ENCODE measurements at regions not wholly inside any gene's neighbourhood (a gene's known extent, or its start where the extent isn't known, plus 50 kb on each side); places are given as distances from the start of the nearest gene placed in this dataset.

GRCh38 chr2:11944311-11944710 lies 197.9 kb downstream of the LPIN1 start:
- no peaks in the 10 kb centered on the region for H3K9me3 ChIP-seq (ENCODE audit: low read length)
- no TSS peak for BruUV-seq (replicated peaks)
- POLR2A ChIA-PET, result interaction anchor here (1.0 to 2.8 kb wide), 3 partner anchors 11 to 24 kb away, joined by 3 to 6 read pairs (median 6); no protein-coding TSS in a partner anchor
- peak overlapping the region; percentile 25 for H3K4me2 ChIP-seq (ENCODE audit: low read length)
- peak overlapping the region; percentile 54 for H2AFZ ChIP-seq (ENCODE audit: low read length)
- intact Hi-C loops (cut with micrococcal nuclease; ENCODE audit: unreplicated experiment), result no loop called here
- H3K36me3 ChIP-seq (ENCODE audit: insufficient read depth, low read length), result no peaks in the 10 kb centered on the region
- no peaks in the 10 kb centered on the region for H4K20me1 ChIP-seq (ENCODE audit: insufficient read depth, low read length)
- H3K79me2 ChIP-seq (ENCODE audit: insufficient read depth, low read depth, low read length), result no peaks in the 10 kb centered on the region
- DNase-seq (ENCODE audit: low spot score), result peak; percentile 54
- CTCF ChIA-PET (ENCODE audit: unreplicated experiment), result no interaction called here
- no peaks in the 10 kb centered on the region for H3K9me2 ChIP-seq (ENCODE audit: insufficient read depth, low read length)
- TF ChIP-seq CTCF (conservative IDR thresholded peaks at IDR 0.05; ENCODE audit: low read length) (no peak), EZH2phosphoT487 (IDR thresholded peaks at IDR 0.05; ENCODE audit: borderline replicate concordance, low read depth, low read length) (no peak)
- H3K4me1 ChIP-seq (ENCODE audit: insufficient read depth, low read length, poor library complexity, severe bottlenecking), result peaks cover 25% of the 10 kb centered on the region
- H3K27ac ChIP-seq (ENCODE audit: low read depth, low read length, poor library complexity, severe bottlenecking), result peak overlapping the region; percentile 27
- H3K4me3 ChIP-seq (ENCODE audit: low read depth, low read length, poor library complexity, severe bottlenecking), result no peak overlapping the region

GRCh38 chr2:11945139-11946126 lies 199.0 kb downstream of the LPIN1 start:
- Histone ChIP-seq H3K27ac (ENCODE audit: low read depth, low read length, poor library complexity, severe bottlenecking) (peak overlapping the region; percentile 27), H3K4me3 (ENCODE audit: low read depth, low read length, poor library complexity, severe bottlenecking) (no peak overlapping the region), H3K4me2 (ENCODE audit: low read length) (peak overlapping the region; percentile 25), H3K4me1 (ENCODE audit: insufficient read depth, low read length, poor library complexity, severe bottlenecking) (peaks cover 36% of the 10 kb centered on the region), H3K9me2 (ENCODE audit: insufficient read depth, low read length) (no peaks in the 10 kb centered on the region), H3K36me3 (ENCODE audit: insufficient read depth, low read length) (no peaks in the 10 kb centered on the region), H3K79me2 (ENCODE audit: insufficient read depth, low read depth, low read length) (no peaks in the 10 kb centered on the region), H4K20me1 (ENCODE audit: insufficient read depth, low read length) (no peaks in the 10 kb centered on the region), H2AFZ (ENCODE audit: low read length) (peak overlapping the region; percentile 54; the same call in 1 of the 2 replicates), H3K9me3 (ENCODE audit: low read length) (no peaks in the 10 kb centered on the region; the same call in 1 of the 2 replicates)
- intact Hi-C loops (cut with micrococcal nuclease; ENCODE audit: unreplicated experiment), result no loop called here
- no TSS peak for BruUV-seq (replicated peaks)
- TF ChIP-seq EZH2phosphoT487 (IDR thresholded peaks at IDR 0.05; ENCODE audit: borderline replicate concordance, low read depth, low read length) (no peak), CTCF (conservative IDR thresholded peaks at IDR 0.05; ENCODE audit: low read length) (no peak)
- DNase-seq (ENCODE audit: low spot score), result peak; percentile 33
- ChIA-PET POLR2A (interaction anchor here (0.6 to 1.4 kb wide), 3 partner anchors 14 to 105 kb away, joined by 3 to 6 read pairs (median 3); no protein-coding TSS in a partner anchor), CTCF (ENCODE audit: unreplicated experiment) (no interaction called here)

GRCh38 chr2:11947956-11948355 lies 201.5 kb downstream of the LPIN1 start:
- no peak overlapping the region for H3K4me3 ChIP-seq (ENCODE audit: low read depth, low read length, poor library complexity, severe bottlenecking)
- no peak for TF ChIP-seq EZH2phosphoT487 (IDR thresholded peaks at IDR 0.05; ENCODE audit: borderline replicate concordance, low read depth, low read length)
- TF ChIP-seq CTCF (conservative IDR thresholded peaks at IDR 0.05; ENCODE audit: low read length), result no peak
- H4K20me1 ChIP-seq (ENCODE audit: insufficient read depth, low read length), result no peaks in the 10 kb centered on the region
- no peaks in the 10 kb centered on the region for H3K36me3 ChIP-seq (ENCODE audit: insufficient read depth, low read length)
- intact Hi-C loops (cut with micrococcal nuclease; ENCODE audit: unreplicated experiment), result no loop called here
- no peaks in the 10 kb centered on the region for H3K9me2 ChIP-seq (ENCODE audit: insufficient read depth, low read length)
- no peaks in the 10 kb centered on the region; the same call in 1 of the 2 replicates for H3K9me3 ChIP-seq (ENCODE audit: low read length)
- DNase-seq (ENCODE audit: low spot score), result no peak
- POLR2A ChIA-PET, result no interaction called here
- no peak overlapping the region for H3K27ac ChIP-seq (ENCODE audit: low read depth, low read length, poor library complexity, severe bottlenecking)
- no peak overlapping the region for H2AFZ ChIP-seq (ENCODE audit: low read length)
- CTCF ChIA-PET (ENCODE audit: unreplicated experiment), result no interaction called here
- no peak overlapping the region for H3K4me2 ChIP-seq (ENCODE audit: low read length)
- H3K79me2 ChIP-seq (ENCODE audit: insufficient read depth, low read depth, low read length), result no peaks in the 10 kb centered on the region
- H3K4me1 ChIP-seq (ENCODE audit: insufficient read depth, low read length, poor library complexity, severe bottlenecking), result peaks cover 45% of the 10 kb centered on the region
- BruUV-seq (replicated peaks), result no TSS peak
